Naive thymus-derived CD8-positive, alpha-beta T cell (primary cell): ENCODE measurements at regions not wholly inside any gene's neighbourhood (a gene's known extent, or its start where the extent isn't known, plus 50 kb on each side); places are given as distances from the start of the nearest gene placed in this dataset.

Source experiments
- ATAC-seq, 2 donors: fragments of 150-1000 bp; cut with Tn5 transposase in 1 of 2; sonication (Bioruptor Pico), chemical (Tn5 transposase) in 1 of 2; 1 replicate in 1 of 2; 2 replicates in 1 of 2; pipeline ENCODE4 v1.10.0; 2021; ENCODE audit warnings: mild to moderate bottlenecking in 2 of 2, moderate library complexity in 2 of 2
- POLR2A ChIA-PET: fragments of 350-600 bp; sonication (Branson Sonifier 250); formaldehyde crosslinking; loops from one replicate; lab custom pipeline; 2021; ENCODE audit warnings: antibody characterized with exemption; lab: Charles Lee
- DNase-seq, 10 donors: peaks; one replicate each; pipeline versions ENCODE4 v3.0.0 to v3.0.0-alpha.2; 2020 to 2022
- H3K27ac Mint-ChIP-seq, 10 donors: one replicate each; pipeline ENCODE4 v1.8.0; 2020 to 2022; ENCODE audit warnings: mild to moderate bottlenecking in 10 of 10, mixed read lengths in 10 of 10, moderate library complexity in 4 of 10, inconsistent platforms in 1 of 10
- H3K27me3 Mint-ChIP-seq, 5 donors: one replicate each; pipeline ENCODE4 v1.8.0; 2021 to 2022; ENCODE audit warnings: mixed read lengths in 5 of 5
- H3K36me3 Mint-ChIP-seq, 3 donors: one replicate each; pipeline ENCODE4 v1.8.0; 2020 to 2022; ENCODE audit warnings: mixed read lengths in 3 of 3, mild to moderate bottlenecking in 2 of 3, inconsistent platforms in 1 of 3
- H3K4me1 Mint-ChIP-seq, 4 donors: one replicate each; pipeline ENCODE4 v1.8.0; 2021 to 2022; ENCODE audit warnings: mixed read lengths in 4 of 4
- H3K4me3 Mint-ChIP-seq, 10 donors: one replicate each; pipeline ENCODE4 v1.8.0; 2020 to 2022; ENCODE audit warnings: mild to moderate bottlenecking in 10 of 10, mixed read lengths in 10 of 10, moderate library complexity in 6 of 10, inconsistent platforms in 1 of 10
- H3K9me3 Mint-ChIP-seq, 9 donors: one replicate each; pipeline ENCODE4 v1.8.0; 2020 to 2022; ENCODE audit warnings: mixed read lengths in 9 of 9, mild to moderate bottlenecking in 3 of 9, inconsistent platforms in 1 of 9, moderate library complexity in 1 of 9

- DNase-seq (no peak), ATAC-seq (no peak)
- Mint-ChIP-seq H3K4me1 (peaks cover 0 to 7% (median 4%) of the 10 kb centered on the region in 4 donors), H3K4me3 (no peak overlapping the region), H3K36me3 (no peaks in the 10 kb centered on the region), H3K9me3 (peaks cover 0 to 6% (median 0%) of the 10 kb centered on the region in 9 donors), H3K27ac (no peak overlapping the region), H3K27me3 (peaks cover 33 to 79% (median 52%) of the 10 kb centered on the region in 5 donors)
- POLR2A ChIA-PET: no interaction called here
Measured at GRCh38 chr12:113641426-113642030, 169.9 kb upstream of the LHX5 start.

GRCh38 chr12:113640837-113641236 is 169.2 kb upstream of the LHX5 start:
- ATAC-seq (no peak), DNase-seq (no peak)
- Mint-ChIP-seq H3K4me1 (peaks cover 0 to 7% (median 4%) of the 10 kb centered on the region in 4 donors), H3K27ac (no peak overlapping the region), H3K9me3 (peaks cover 0 to 6% (median 0%) of the 10 kb centered on the region in 9 donors), H3K27me3 (peaks cover 31 to 80% (median 51%) of the 10 kb centered on the region in 5 donors), H3K4me3 (no peak overlapping the region), H3K36me3 (no peaks in the 10 kb centered on the region)
- POLR2A ChIA-PET: no interaction called here

GRCh38 chr12:113639474-113639873 is 167.8 kb upstream of the LHX5 start:
- Mint-ChIP-seq H3K9me3 (peaks cover 0 to 6% (median 0%) of the 10 kb centered on the region in 9 donors), H3K4me3 (no peak overlapping the region), H3K4me1 (peaks cover 0 to 7% (median 4%) of the 10 kb centered on the region in 4 donors), H3K27me3 (peaks cover 26 to 76% (median 46%) of the 10 kb centered on the region in 5 donors), H3K36me3 (no peaks in the 10 kb centered on the region), H3K27ac (no peak overlapping the region)
- DNase-seq (no peak), ATAC-seq (no peak)
- POLR2A ChIA-PET: no interaction called here

GRCh38 chr12:113638460-113638775 is 166.7 kb upstream of the LHX5 start:
- DNase-seq (no peak), ATAC-seq (no peak)
- no peaks in the 10 kb centered on the region for H3K36me3 Mint-ChIP-seq
- no peak overlapping the region for H3K4me3 Mint-ChIP-seq
- no peak overlapping the region for H3K27ac Mint-ChIP-seq
- H3K27me3 Mint-ChIP-seq: peaks cover 24 to 75% (median 47%) of the 10 kb centered on the region in 5 donors
- H3K4me1 Mint-ChIP-seq: peaks cover 0 to 7% (median 4%) of the 10 kb centered on the region in 4 donors
- POLR2A ChIA-PET: no interaction called here
- peaks cover 0 to 4% (median 0%) of the 10 kb centered on the region in 9 donors for H3K9me3 Mint-ChIP-seq

GRCh38 chr12:113634982-113635381 is 163.3 kb upstream of the LHX5 start:
- POLR2A ChIA-PET: no interaction called here

GRCh38 chr12:113634474-113634873 is 162.8 kb upstream of the LHX5 start:
- H3K27me3 Mint-ChIP-seq: peaks cover 21 to 42% (median 26%) of the 10 kb centered on the region in 5 donors
- H3K36me3 Mint-ChIP-seq: peaks cover 0 to 21% (median 0%) of the 10 kb centered on the region in 3 donors
- no peak for DNase-seq
- no peak overlapping the region for H3K27ac Mint-ChIP-seq
- no peak for ATAC-seq
- POLR2A ChIA-PET: no interaction called here
- H3K4me1 Mint-ChIP-seq: peaks cover 0 to 7% (median 4%) of the 10 kb centered on the region in 4 donors
- no peak overlapping the region for H3K4me3 Mint-ChIP-seq
- peaks cover 0 to 21% (median 16%) of the 10 kb centered on the region in 9 donors for H3K9me3 Mint-ChIP-seq

More at GRCh38 chr12:113634982-113635381, 163.3 kb upstream of the LHX5 start:
- ATAC-seq: no peak
- peaks cover 0 to 16% (median 0%) of the 10 kb centered on the region in 3 donors for H3K36me3 Mint-ChIP-seq
- no peak for DNase-seq
- H3K4me3 Mint-ChIP-seq: no peak overlapping the region
- peaks cover 20 to 45% (median 30%) of the 10 kb centered on the region in 5 donors for H3K27me3 Mint-ChIP-seq
- peaks cover 0 to 7% (median 4%) of the 10 kb centered on the region in 4 donors for H3K4me1 Mint-ChIP-seq
- H3K27ac Mint-ChIP-seq: no peak overlapping the region
- peaks cover 0 to 17% (median 11%) of the 10 kb centered on the region in 9 donors for H3K9me3 Mint-ChIP-seq

- POLR2A ChIA-PET: no interaction called here
- Mint-ChIP-seq H3K4me1 (peaks cover 0 to 6% (median 3%) of the 10 kb centered on the region in 4 donors), H3K36me3 (peaks cover 0 to 26% (median 0%) of the 10 kb centered on the region in 3 donors), H3K4me3 (no peak overlapping the region), H3K9me3 (peaks cover 0 to 26% (median 23%) of the 10 kb centered on the region in 9 donors), H3K27ac (no peak overlapping the region), H3K27me3 (peaks cover 19 to 42% (median 25%) of the 10 kb centered on the region in 5 donors)
- ATAC-seq: no peak
- DNase-seq: no peak
Measured at GRCh38 chr12:113633678-113634332, 162.1 kb upstream of the LHX5 start.

GRCh38 chr12:113630625-113631024 is 159.0 kb upstream of the LHX5 start:
- POLR2A ChIA-PET: no interaction called here
- peaks cover 10 to 35% (median 17%) of the 10 kb centered on the region in 5 donors for H3K27me3 Mint-ChIP-seq
- H3K9me3 Mint-ChIP-seq: peaks cover 0 to 55% (median 35%) of the 10 kb centered on the region in 9 donors
- DNase-seq (no peak), ATAC-seq (no peak)
- no peaks in the 10 kb centered on the region for H3K4me1 Mint-ChIP-seq
- H3K27ac Mint-ChIP-seq: no peak overlapping the region
- peaks cover 0 to 46% (median 0%) of the 10 kb centered on the region in 3 donors for H3K36me3 Mint-ChIP-seq
- H3K4me3 Mint-ChIP-seq: no peak overlapping the region

- Mint-ChIP-seq H3K27ac (no peak overlapping the region), H3K9me3 (peaks cover 2 to 65% (median 40%) of the 10 kb centered on the region in 9 donors), H3K4me3 (no peak overlapping the region), H3K27me3 (peaks cover 8 to 30% (median 14%) of the 10 kb centered on the region in 5 donors), H3K36me3 (peaks cover 0 to 39% (median 0%) of the 10 kb centered on the region in 3 donors), H3K4me1 (no peaks in the 10 kb centered on the region)
- no peak for ATAC-seq
- POLR2A ChIA-PET: no interaction called here
- no peak for DNase-seq
Measured at GRCh38 chr12:113625499-113625898, 153.8 kb upstream of the LHX5 start.

GRCh38 chr12:113622410-113622809 is 150.7 kb upstream of the LHX5 start:
- Mint-ChIP-seq H3K36me3 (peaks cover 0 to 14% (median 0%) of the 10 kb centered on the region in 3 donors), H3K27ac (peak overlapping the region in 1 of 10 donors; percentile 74), H3K4me3 (no peak overlapping the region), H3K9me3 (peaks cover 0 to 34% (median 15%) of the 10 kb centered on the region in 9 donors), H3K4me1 (no peaks in the 10 kb centered on the region), H3K27me3 (peaks cover 6 to 28% (median 13%) of the 10 kb centered on the region in 5 donors)
- ATAC-seq (no peak), DNase-seq (no peak)
- POLR2A ChIA-PET: no interaction called here

- POLR2A ChIA-PET: no interaction called here
- H3K4me1 Mint-ChIP-seq: no peaks in the 10 kb centered on the region
- no peak overlapping the region for H3K4me3 Mint-ChIP-seq
- H3K9me3 Mint-ChIP-seq: peaks cover 0 to 15% (median 6%) of the 10 kb centered on the region in 9 donors
- DNase-seq (no peak), ATAC-seq (no peak)
- H3K27ac Mint-ChIP-seq: no peak overlapping the region
- peaks cover 0 to 6% (median 0%) of the 10 kb centered on the region in 3 donors for H3K36me3 Mint-ChIP-seq
- peaks cover 12 to 39% (median 17%) of the 10 kb centered on the region in 5 donors for H3K27me3 Mint-ChIP-seq
Measured at GRCh38 chr12:113620437-113620976, 148.8 kb upstream of the LHX5 start.

- H3K9me3 Mint-ChIP-seq: peaks cover 0 to 14% (median 5%) of the 10 kb centered on the region in 9 donors
- peaks cover 14 to 51% (median 27%) of the 10 kb centered on the region in 5 donors for H3K27me3 Mint-ChIP-seq
- DNase-seq (no peak), ATAC-seq (no peak)
- H3K27ac Mint-ChIP-seq: no peak overlapping the region
- POLR2A ChIA-PET: no interaction called here
- H3K4me3 Mint-ChIP-seq: no peak overlapping the region
- no peaks in the 10 kb centered on the region for H3K4me1 Mint-ChIP-seq
- peaks cover 0 to 3% (median 0%) of the 10 kb centered on the region in 3 donors for H3K36me3 Mint-ChIP-seq
Measured at GRCh38 chr12:113619202-113619601, 147.5 kb upstream of the LHX5 start.

- H3K4me1 Mint-ChIP-seq: peaks cover 0 to 4% (median 0%) of the 10 kb centered on the region in 4 donors
- ATAC-seq: no peak
- H3K27me3 Mint-ChIP-seq: peaks cover 41 to 81% (median 53%) of the 10 kb centered on the region in 5 donors
- peaks cover 0 to 18% (median 4%) of the 10 kb centered on the region in 9 donors for H3K9me3 Mint-ChIP-seq
- peaks cover 0 to 16% (median 0%) of the 10 kb centered on the region in 3 donors for H3K36me3 Mint-ChIP-seq
- H3K27ac Mint-ChIP-seq: no peak overlapping the region
- no peak overlapping the region for H3K4me3 Mint-ChIP-seq
- POLR2A ChIA-PET: no interaction called here
- DNase-seq: no peak
Measured at GRCh38 chr12:113613414-113613813, 141.7 kb upstream of the LHX5 start.
